ENCODE measurements at regions not wholly inside any gene's neighbourhood (a gene's known extent, or its start where the extent isn't known, plus 50 kb on each side); places are given as distances from the start of the nearest gene placed in this dataset.

GRCh38 chr2:153626676-153627075, 148.1 kb upstream of the RPRM start:
- Histone ChIP-seq H4K8ac (ENCODE audit: low read depth, low read length) (no peak overlapping the region), H3K4me1 (ENCODE audit: control insufficient read depth in 1 of 2, insufficient read depth in 2 of 2, low read length in 2 of 2) (no peaks in the 10 kb centered on the region), H3K9me3 (ENCODE audit: insufficient read depth, low read depth, low read length) (no peaks in the 10 kb centered on the region), H2BK120ac (ENCODE audit: insufficient read depth, low read length, poor library complexity) (no peak overlapping the region), H3K79me1 (ENCODE audit: low read length) (no peaks in the 10 kb centered on the region), H3K27ac (ENCODE audit: low read depth, low read length) (no peak overlapping the region), H3K18ac (ENCODE audit: low read length) (no peak overlapping the region), H2AK5ac (ENCODE audit: low read length) (no peak overlapping the region), H3K4me3 (ENCODE audit: low read depth, low read length) (no peak overlapping the region), H4K12ac (ENCODE audit: low read depth, low read length) (no peak overlapping the region), H3K79me2 (ENCODE audit: control insufficient read depth, insufficient read depth, low read length, poor library complexity) (no peaks in the 10 kb centered on the region), H3K4ac (ENCODE audit: low read depth, low read length) (no peak overlapping the region), H3K14ac (ENCODE audit: low read length) (no peak overlapping the region), H2BK5ac (ENCODE audit: low read depth, low read length, poor library complexity) (no peak overlapping the region), H4K91ac (ENCODE audit: low read depth, low read length) (no peak overlapping the region), H3K9ac (ENCODE audit: low read length) (no peak overlapping the region), H3K27me3 (ENCODE audit: insufficient read depth, low read length) (no peaks in the 10 kb centered on the region), H2BK12ac (ENCODE audit: low read length) (no peak overlapping the region), H3K4me2 (ENCODE audit: low read length) (no peak overlapping the region), H3K36me3 (ENCODE audit: control insufficient read depth in 1 of 2, insufficient read depth in 2 of 2, low read length in 2 of 2) (no peaks in the 10 kb centered on the region), H2AFZ (ENCODE audit: insufficient read depth, low read length, poor library complexity) (no peak overlapping the region), H3K23ac (ENCODE audit: low read length) (no peak overlapping the region)
- no peak for DNase-seq
- no CpG with 5 or more reads among the region's 2 CpGs for WGBS (ENCODE audit: extremely low coverage, insufficient coverage, insufficient read length)

- DNase-seq, result no peak
- no peak overlapping the region for H2BK5ac ChIP-seq (ENCODE audit: low read depth, low read length, poor library complexity)
- H3K36me3 ChIP-seq (ENCODE audit: control insufficient read depth in 1 of 2, insufficient read depth in 2 of 2, low read length in 2 of 2), result no peaks in the 10 kb centered on the region
- no CpG with 5 or more reads among the region's 2 CpGs for WGBS (ENCODE audit: extremely low coverage, insufficient coverage, insufficient read length)
- no peak overlapping the region for H3K14ac ChIP-seq (ENCODE audit: low read length)
- no peaks in the 10 kb centered on the region for H3K9me3 ChIP-seq (ENCODE audit: insufficient read depth, low read depth, low read length)
- H3K18ac ChIP-seq (ENCODE audit: low read length), result no peak overlapping the region
- H4K12ac ChIP-seq (ENCODE audit: low read depth, low read length), result no peak overlapping the region
- no peaks in the 10 kb centered on the region for H3K4me1 ChIP-seq (ENCODE audit: control insufficient read depth in 1 of 2, insufficient read depth in 2 of 2, low read length in 2 of 2)
- no peak overlapping the region for H2BK120ac ChIP-seq (ENCODE audit: insufficient read depth, low read length, poor library complexity)
- H2AK5ac ChIP-seq (ENCODE audit: low read length), result no peak overlapping the region
- no peaks in the 10 kb centered on the region for H3K79me2 ChIP-seq (ENCODE audit: control insufficient read depth, insufficient read depth, low read length, poor library complexity)
- no peak overlapping the region for H3K4me2 ChIP-seq (ENCODE audit: low read length)
- no peak overlapping the region for H3K4me3 ChIP-seq (ENCODE audit: low read depth, low read length)
- H2AFZ ChIP-seq (ENCODE audit: insufficient read depth, low read length, poor library complexity), result no peak overlapping the region
- no peaks in the 10 kb centered on the region for H3K79me1 ChIP-seq (ENCODE audit: low read length)
- no peak overlapping the region for H2BK12ac ChIP-seq (ENCODE audit: low read length)
- H3K9ac ChIP-seq (ENCODE audit: low read length), result no peak overlapping the region
- H4K91ac ChIP-seq (ENCODE audit: low read depth, low read length), result no peak overlapping the region
- H3K27ac ChIP-seq (ENCODE audit: low read depth, low read length), result no peak overlapping the region
- H4K8ac ChIP-seq (ENCODE audit: low read depth, low read length), result no peak overlapping the region
- H3K4ac ChIP-seq (ENCODE audit: low read depth, low read length), result no peak overlapping the region
- no peak overlapping the region for H3K23ac ChIP-seq (ENCODE audit: low read length)
- no peaks in the 10 kb centered on the region for H3K27me3 ChIP-seq (ENCODE audit: insufficient read depth, low read length)
These were observed 156.9 kb upstream of the RPRM start for GRCh38 chr2:153635494-153635893.

GRCh38 chr2:153641046-153641445, 162.5 kb upstream of the RPRM start:
- no peaks in the 10 kb centered on the region for H3K79me1 ChIP-seq (ENCODE audit: low read length)
- H4K12ac ChIP-seq (ENCODE audit: low read depth, low read length), result no peak overlapping the region
- no peak overlapping the region for H2BK5ac ChIP-seq (ENCODE audit: low read depth, low read length, poor library complexity)
- no peak overlapping the region for H3K4ac ChIP-seq (ENCODE audit: low read depth, low read length)
- H3K4me3 ChIP-seq (ENCODE audit: low read depth, low read length), result no peak overlapping the region
- no peak overlapping the region for H3K27ac ChIP-seq (ENCODE audit: low read depth, low read length)
- H3K79me2 ChIP-seq (ENCODE audit: control insufficient read depth, insufficient read depth, low read length, poor library complexity), result no peaks in the 10 kb centered on the region
- H3K14ac ChIP-seq (ENCODE audit: low read length), result no peak overlapping the region
- no peak for DNase-seq
- H3K36me3 ChIP-seq (ENCODE audit: control insufficient read depth in 1 of 2, insufficient read depth in 2 of 2, low read length in 2 of 2), result no peaks in the 10 kb centered on the region
- H4K91ac ChIP-seq (ENCODE audit: low read depth, low read length), result no peak overlapping the region
- no peak overlapping the region for H2BK120ac ChIP-seq (ENCODE audit: insufficient read depth, low read length, poor library complexity)
- no peak overlapping the region for H2AK5ac ChIP-seq (ENCODE audit: low read length)
- H2BK12ac ChIP-seq (ENCODE audit: low read length), result no peak overlapping the region
- no peak overlapping the region for H3K23ac ChIP-seq (ENCODE audit: low read length)
- no peak overlapping the region for H3K9ac ChIP-seq (ENCODE audit: low read length)
- no peaks in the 10 kb centered on the region for H3K4me1 ChIP-seq (ENCODE audit: control insufficient read depth in 1 of 2, insufficient read depth in 2 of 2, low read length in 2 of 2)
- H3K18ac ChIP-seq (ENCODE audit: low read length), result no peak overlapping the region
- H3K27me3 ChIP-seq (ENCODE audit: insufficient read depth, low read length), result no peaks in the 10 kb centered on the region
- H3K9me3 ChIP-seq (ENCODE audit: insufficient read depth, low read depth, low read length), result no peaks in the 10 kb centered on the region
- no peak overlapping the region for H2AFZ ChIP-seq (ENCODE audit: insufficient read depth, low read length, poor library complexity)
- no peak overlapping the region for H3K4me2 ChIP-seq (ENCODE audit: low read length)
- WGBS (ENCODE audit: extremely low coverage, insufficient coverage, insufficient read length), result no CpG with 5 or more reads among the region's 2 CpGs
- H4K8ac ChIP-seq (ENCODE audit: low read depth, low read length), result no peak overlapping the region

- Histone ChIP-seq H3K27me3 (ENCODE audit: insufficient read depth, low read length) (no peaks in the 10 kb centered on the region), H3K9ac (ENCODE audit: low read length) (no peak overlapping the region), H2BK5ac (ENCODE audit: low read depth, low read length, poor library complexity) (no peak overlapping the region), H3K79me1 (ENCODE audit: low read length) (no peaks in the 10 kb centered on the region), H3K4me2 (ENCODE audit: low read length) (no peak overlapping the region), H3K23ac (ENCODE audit: low read length) (no peak overlapping the region), H4K91ac (ENCODE audit: low read depth, low read length) (no peak overlapping the region), H3K9me3 (ENCODE audit: insufficient read depth, low read depth, low read length) (no peaks in the 10 kb centered on the region), H3K79me2 (ENCODE audit: control insufficient read depth, insufficient read depth, low read length, poor library complexity) (no peaks in the 10 kb centered on the region), H4K12ac (ENCODE audit: low read depth, low read length) (no peak overlapping the region), H2BK12ac (ENCODE audit: low read length) (no peak overlapping the region), H3K14ac (ENCODE audit: low read length) (no peak overlapping the region), H3K4ac (ENCODE audit: low read depth, low read length) (no peak overlapping the region), H3K4me1 (ENCODE audit: control insufficient read depth in 1 of 2, insufficient read depth in 2 of 2, low read length in 2 of 2) (no peaks in the 10 kb centered on the region), H3K4me3 (ENCODE audit: low read depth, low read length) (no peak overlapping the region), H3K18ac (ENCODE audit: low read length) (no peak overlapping the region), H2AFZ (ENCODE audit: insufficient read depth, low read length, poor library complexity) (no peak overlapping the region), H4K8ac (ENCODE audit: low read depth, low read length) (no peak overlapping the region), H3K36me3 (ENCODE audit: control insufficient read depth in 1 of 2, insufficient read depth in 2 of 2, low read length in 2 of 2) (no peaks in the 10 kb centered on the region), H3K27ac (ENCODE audit: low read depth, low read length) (no peak overlapping the region), H2AK5ac (ENCODE audit: low read length) (no peak overlapping the region), H2BK120ac (ENCODE audit: insufficient read depth, low read length, poor library complexity) (no peak overlapping the region)
- no peak for DNase-seq
- no CpG with 5 or more reads among the region's 5 CpGs for WGBS (ENCODE audit: extremely low coverage, insufficient coverage, insufficient read length)
These were observed 166.4 kb upstream of the RPRM start for GRCh38 chr2:153644955-153645354.

GRCh38 chr2:153645599-153645998, 167.0 kb upstream of the RPRM start:
- no peak overlapping the region for H3K4me2 ChIP-seq (ENCODE audit: low read length)
- no peak overlapping the region for H4K8ac ChIP-seq (ENCODE audit: low read depth, low read length)
- H3K14ac ChIP-seq (ENCODE audit: low read length), result no peak overlapping the region
- no peak overlapping the region for H2AK5ac ChIP-seq (ENCODE audit: low read length)
- no peak overlapping the region for H4K91ac ChIP-seq (ENCODE audit: low read depth, low read length)
- H3K18ac ChIP-seq (ENCODE audit: low read length), result no peak overlapping the region
- no peaks in the 10 kb centered on the region for H3K79me2 ChIP-seq (ENCODE audit: control insufficient read depth, insufficient read depth, low read length, poor library complexity)
- no peak overlapping the region for H3K9ac ChIP-seq (ENCODE audit: low read length)
- no peaks in the 10 kb centered on the region for H3K9me3 ChIP-seq (ENCODE audit: insufficient read depth, low read depth, low read length)
- no peaks in the 10 kb centered on the region for H3K36me3 ChIP-seq (ENCODE audit: control insufficient read depth in 1 of 2, insufficient read depth in 2 of 2, low read length in 2 of 2)
- no peaks in the 10 kb centered on the region for H3K4me1 ChIP-seq (ENCODE audit: control insufficient read depth in 1 of 2, insufficient read depth in 2 of 2, low read length in 2 of 2)
- H3K27me3 ChIP-seq (ENCODE audit: insufficient read depth, low read length), result no peaks in the 10 kb centered on the region
- H2BK12ac ChIP-seq (ENCODE audit: low read length), result no peak overlapping the region
- no peak overlapping the region for H2BK5ac ChIP-seq (ENCODE audit: low read depth, low read length, poor library complexity)
- H3K27ac ChIP-seq (ENCODE audit: low read depth, low read length), result no peak overlapping the region
- H3K4me3 ChIP-seq (ENCODE audit: low read depth, low read length), result no peak overlapping the region
- no peak overlapping the region for H2AFZ ChIP-seq (ENCODE audit: insufficient read depth, low read length, poor library complexity)
- no peak overlapping the region for H2BK120ac ChIP-seq (ENCODE audit: insufficient read depth, low read length, poor library complexity)
- no peaks in the 10 kb centered on the region for H3K79me1 ChIP-seq (ENCODE audit: low read length)
- H3K4ac ChIP-seq (ENCODE audit: low read depth, low read length), result no peak overlapping the region
- no peak overlapping the region for H3K23ac ChIP-seq (ENCODE audit: low read length)
- DNase-seq, result no peak
- H4K12ac ChIP-seq (ENCODE audit: low read depth, low read length), result no peak overlapping the region
